Epithelial cell of esophagus (primary cell): ENCODE measurements at regions not wholly inside any gene's neighbourhood (a gene's known extent, or its start where the extent isn't known, plus 50 kb on each side); places are given as distances from the start of the nearest gene placed in this dataset.
A peak's percentile ranks its signal among the peaks of the same experiment; 100 is the strongest.

Experiments used
- DNase-seq: peaks from one replicate; pipeline ENCODE4 v3.0.0; 2010; ENCODE audit warnings: low read depth
- H3K4me3 ChIP-seq: 2 replicates; pipeline ENCODE4 v1.5.1; 2011; ENCODE audit warnings: mild to moderate bottlenecking, low read length, control low read depth
- TF ChIP-seq, protein P1 (sequence below): IDR thresholded peaks from 2 replicates; pipeline ENCODE4 v1.5.1; 2011; ENCODE audit warnings: low read depth, mild to moderate bottlenecking, low read length, control low read depth, inconsistent platforms; ENCODE audit not compliant: insufficient read depth; ENCODE audit errors: missing control alignments

DNA sequence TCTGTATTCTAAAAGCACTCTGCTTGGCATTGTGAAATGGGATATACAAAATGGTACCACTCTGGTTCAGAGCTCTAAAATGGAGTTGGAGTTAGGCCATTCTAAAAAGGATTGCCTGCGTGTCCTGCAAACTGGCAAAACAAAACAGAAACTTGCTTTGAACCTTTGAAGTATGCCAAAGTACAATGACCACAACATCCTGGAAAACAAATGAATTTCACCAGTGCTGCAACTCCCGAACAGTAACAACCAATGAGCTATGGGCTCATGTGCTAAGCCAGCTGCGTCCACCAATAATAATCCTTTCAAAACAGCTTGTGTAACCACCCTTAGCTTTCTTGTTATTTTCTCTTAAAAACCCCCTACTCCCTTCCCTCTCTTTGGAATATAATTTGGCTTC lies 88.4 kb upstream of the CXCL14 start:
- no peak for DNase-seq
- TF ChIP-seq, protein P1, sequence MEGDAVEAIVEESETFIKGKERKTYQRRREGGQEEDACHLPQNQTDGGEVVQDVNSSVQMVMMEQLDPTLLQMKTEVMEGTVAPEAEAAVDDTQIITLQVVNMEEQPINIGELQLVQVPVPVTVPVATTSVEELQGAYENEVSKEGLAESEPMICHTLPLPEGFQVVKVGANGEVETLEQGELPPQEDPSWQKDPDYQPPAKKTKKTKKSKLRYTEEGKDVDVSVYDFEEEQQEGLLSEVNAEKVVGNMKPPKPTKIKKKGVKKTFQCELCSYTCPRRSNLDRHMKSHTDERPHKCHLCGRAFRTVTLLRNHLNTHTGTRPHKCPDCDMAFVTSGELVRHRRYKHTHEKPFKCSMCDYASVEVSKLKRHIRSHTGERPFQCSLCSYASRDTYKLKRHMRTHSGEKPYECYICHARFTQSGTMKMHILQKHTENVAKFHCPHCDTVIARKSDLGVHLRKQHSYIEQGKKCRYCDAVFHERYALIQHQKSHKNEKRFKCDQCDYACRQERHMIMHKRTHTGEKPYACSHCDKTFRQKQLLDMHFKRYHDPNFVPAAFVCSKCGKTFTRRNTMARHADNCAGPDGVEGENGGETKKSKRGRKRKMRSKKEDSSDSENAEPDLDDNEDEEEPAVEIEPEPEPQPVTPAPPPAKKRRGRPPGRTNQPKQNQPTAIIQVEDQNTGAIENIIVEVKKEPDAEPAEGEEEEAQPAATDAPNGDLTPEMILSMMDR: no peak

GRCh38 chr5:135662683-135663082 lies 83.9 kb upstream of the CXCL14 start:
- TF ChIP-seq, protein P1: peak; percentile 6
- no peak overlapping the region for H3K4me3 ChIP-seq
- no peak for DNase-seq

More for the DNA sequence above, 88.4 kb upstream of the CXCL14 start:
- no peak overlapping the region for H3K4me3 ChIP-seq

GRCh38 chr5:135662061-135662481 lies 83.3 kb upstream of the CXCL14 start:
- no peak for DNase-seq
- TF ChIP-seq, protein P1: no peak
- H3K4me3 ChIP-seq: no peak overlapping the region

DNA sequence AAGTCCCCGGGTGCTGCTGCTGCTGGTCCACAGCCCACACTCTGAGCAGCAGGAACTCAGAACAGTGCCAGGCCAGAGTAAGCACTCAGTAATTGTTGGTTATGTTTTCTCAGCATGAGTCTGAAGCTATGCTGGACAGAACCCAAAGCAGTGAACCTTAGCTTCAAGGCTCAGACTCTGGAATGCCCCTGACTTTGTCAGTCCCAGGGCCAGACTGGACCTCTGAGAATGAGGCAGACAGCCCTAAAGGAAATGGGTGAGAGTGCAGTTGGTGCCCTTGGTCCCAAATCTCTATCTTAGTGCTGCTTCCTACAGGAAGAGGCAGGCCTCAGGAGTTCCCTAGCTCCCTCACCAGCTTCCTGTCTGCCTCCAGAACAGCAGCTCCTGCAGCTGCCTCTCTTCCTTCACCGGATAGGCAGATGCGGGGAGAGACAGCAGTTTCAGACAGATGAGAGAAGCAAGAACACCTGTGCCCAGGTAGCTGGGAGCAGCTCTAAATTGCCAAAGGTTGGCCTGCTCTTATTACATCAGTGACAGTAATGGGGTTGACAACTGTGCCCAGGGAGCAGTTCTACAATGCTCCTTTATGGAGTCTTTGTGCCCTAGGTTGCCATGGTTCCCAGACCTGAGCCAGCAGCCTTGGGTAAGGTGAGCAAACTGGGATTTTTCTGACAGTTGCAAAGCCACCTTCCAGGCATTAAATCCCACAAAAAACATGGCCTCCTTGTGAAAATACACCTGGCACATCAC lies 82.2 kb upstream of the CXCL14 start:
- TF ChIP-seq, protein P1: no peak
- DNase-seq: no peak

DNA sequence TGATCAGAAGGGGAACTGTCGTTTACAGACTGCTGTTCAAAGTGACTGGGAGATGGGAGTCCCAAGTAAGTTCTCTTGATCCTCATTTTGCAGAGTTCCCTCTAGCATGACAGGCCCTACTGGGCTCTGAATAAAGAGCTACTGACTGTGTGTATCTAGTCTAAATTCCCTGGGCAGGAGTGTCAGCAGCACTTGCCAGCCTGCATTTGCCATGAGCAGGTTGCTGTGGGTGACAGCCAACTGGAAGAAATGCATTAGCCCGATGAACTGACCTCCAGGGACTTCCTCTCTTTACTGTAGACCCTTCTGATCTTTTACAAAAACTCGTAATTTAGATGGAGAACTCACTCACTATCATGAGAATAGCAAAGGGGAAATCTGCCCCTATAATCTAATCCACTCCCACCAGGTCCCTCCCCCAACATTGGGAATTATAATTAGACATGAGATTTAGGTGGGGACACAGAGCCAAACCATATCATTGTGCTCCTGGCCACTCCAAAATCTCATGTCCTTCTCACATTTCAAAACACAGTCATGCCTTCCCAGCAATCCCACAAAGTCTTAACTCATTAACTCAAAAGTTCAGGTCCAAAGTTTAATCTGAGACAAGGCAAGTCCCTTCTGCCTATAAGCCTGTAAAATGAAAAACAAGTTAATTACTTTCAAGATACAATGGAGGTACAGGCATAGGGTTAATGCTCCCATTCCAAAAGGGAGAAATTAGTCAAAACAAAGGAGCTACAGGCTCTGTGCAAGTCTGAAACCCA lies 78.9 kb upstream of the CXCL14 start:
- TF ChIP-seq, protein P1: no peak
- no peak overlapping the region for H3K4me3 ChIP-seq
- no peak for DNase-seq

More for the DNA sequence above, 82.2 kb upstream of the CXCL14 start:
- H3K4me3 ChIP-seq: no peak overlapping the region

- DNase-seq: no peak
- TF ChIP-seq, protein P1: no peak
- H3K4me3 ChIP-seq: no peak overlapping the region
Measured at GRCh38 chr5:135655468-135655815, 76.7 kb upstream of the CXCL14 start.
